ENCODE measurements at regions not wholly inside any gene's neighbourhood (a gene's known extent, or its start where the extent isn't known, plus 50 kb on each side); places are given as distances from the start of the nearest gene placed in this dataset.

DNA sequence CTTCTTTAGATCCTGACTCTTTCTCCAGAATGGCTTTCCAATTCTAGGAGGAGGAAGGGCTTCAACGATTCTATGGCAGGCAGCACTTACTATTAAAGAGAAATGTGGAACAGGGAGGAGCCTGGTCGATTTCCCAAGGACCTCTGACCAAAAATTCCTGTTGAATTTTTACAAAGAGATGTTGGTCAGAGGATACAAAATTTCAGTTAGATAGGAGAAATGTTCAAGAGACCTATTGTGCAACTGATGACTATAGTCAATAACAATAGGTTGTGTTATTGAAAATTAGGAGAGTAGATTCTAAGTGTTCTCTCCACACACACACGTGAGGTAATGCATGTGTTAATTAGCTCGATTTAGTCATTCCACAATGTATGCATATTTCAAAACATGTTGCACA lies 130.1 kb upstream of the TNFAIP3 start:
- in situ Hi-C loops (cut with HindIII; ENCODE audit: low sequenced_read_pairs), result no loop called here
- TF ChIP-seq, protein P1, sequence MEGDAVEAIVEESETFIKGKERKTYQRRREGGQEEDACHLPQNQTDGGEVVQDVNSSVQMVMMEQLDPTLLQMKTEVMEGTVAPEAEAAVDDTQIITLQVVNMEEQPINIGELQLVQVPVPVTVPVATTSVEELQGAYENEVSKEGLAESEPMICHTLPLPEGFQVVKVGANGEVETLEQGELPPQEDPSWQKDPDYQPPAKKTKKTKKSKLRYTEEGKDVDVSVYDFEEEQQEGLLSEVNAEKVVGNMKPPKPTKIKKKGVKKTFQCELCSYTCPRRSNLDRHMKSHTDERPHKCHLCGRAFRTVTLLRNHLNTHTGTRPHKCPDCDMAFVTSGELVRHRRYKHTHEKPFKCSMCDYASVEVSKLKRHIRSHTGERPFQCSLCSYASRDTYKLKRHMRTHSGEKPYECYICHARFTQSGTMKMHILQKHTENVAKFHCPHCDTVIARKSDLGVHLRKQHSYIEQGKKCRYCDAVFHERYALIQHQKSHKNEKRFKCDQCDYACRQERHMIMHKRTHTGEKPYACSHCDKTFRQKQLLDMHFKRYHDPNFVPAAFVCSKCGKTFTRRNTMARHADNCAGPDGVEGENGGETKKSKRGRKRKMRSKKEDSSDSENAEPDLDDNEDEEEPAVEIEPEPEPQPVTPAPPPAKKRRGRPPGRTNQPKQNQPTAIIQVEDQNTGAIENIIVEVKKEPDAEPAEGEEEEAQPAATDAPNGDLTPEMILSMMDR (IDR thresholded peaks at IDR 0.05; ENCODE audit: low read depth, low read length), result no peak
- H3K4me3 ChIP-seq (ENCODE audit: low read depth, low read length), result no peak overlapping the region
- DNase-seq (ENCODE audit: low read depth, low spot score), result no peak

DNA sequence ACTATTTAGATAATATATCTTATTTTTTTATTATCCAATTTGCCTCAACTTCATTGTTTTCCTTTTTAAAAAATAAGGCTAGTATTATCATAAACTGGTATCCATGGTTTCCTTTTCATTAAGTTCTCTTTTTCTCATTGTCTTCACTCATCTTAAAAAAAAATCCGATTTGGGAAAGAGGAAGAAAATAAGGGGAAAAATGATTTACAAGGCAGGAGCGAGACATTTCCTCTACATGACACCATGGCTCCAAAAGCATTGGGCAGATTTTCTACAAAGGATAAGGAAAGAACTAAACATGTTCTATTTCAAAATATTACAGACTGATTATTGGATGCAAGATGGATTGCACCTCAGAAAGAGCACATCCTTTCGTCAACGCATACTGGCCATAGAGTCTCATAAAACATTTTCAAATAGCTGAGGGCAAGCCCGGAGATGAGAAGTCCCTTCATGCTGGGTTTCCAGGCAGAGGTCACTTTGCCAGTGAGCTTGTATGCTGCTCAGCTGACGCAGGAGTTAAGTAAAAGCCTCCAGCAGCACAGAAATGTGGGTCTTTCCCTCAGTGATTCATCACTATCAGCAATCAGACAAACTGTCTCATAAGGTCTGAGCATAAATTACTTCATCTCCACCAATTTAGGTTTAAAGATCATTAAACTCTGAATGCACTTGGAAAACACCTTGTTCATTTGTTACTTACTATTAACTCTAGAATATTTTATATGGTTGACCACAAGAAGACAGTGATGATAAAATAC lies 129.0 kb upstream of the TNFAIP3 start:
- TF ChIP-seq, protein P1 (IDR thresholded peaks at IDR 0.05; ENCODE audit: low read depth, low read length), result no peak
- DNase-seq (ENCODE audit: low read depth, low spot score), result peak; percentile 92
- H3K4me3 ChIP-seq (ENCODE audit: low read depth, low read length), result no peak overlapping the region
- in situ Hi-C loops (cut with HindIII; ENCODE audit: low sequenced_read_pairs), result no loop called here

DNA sequence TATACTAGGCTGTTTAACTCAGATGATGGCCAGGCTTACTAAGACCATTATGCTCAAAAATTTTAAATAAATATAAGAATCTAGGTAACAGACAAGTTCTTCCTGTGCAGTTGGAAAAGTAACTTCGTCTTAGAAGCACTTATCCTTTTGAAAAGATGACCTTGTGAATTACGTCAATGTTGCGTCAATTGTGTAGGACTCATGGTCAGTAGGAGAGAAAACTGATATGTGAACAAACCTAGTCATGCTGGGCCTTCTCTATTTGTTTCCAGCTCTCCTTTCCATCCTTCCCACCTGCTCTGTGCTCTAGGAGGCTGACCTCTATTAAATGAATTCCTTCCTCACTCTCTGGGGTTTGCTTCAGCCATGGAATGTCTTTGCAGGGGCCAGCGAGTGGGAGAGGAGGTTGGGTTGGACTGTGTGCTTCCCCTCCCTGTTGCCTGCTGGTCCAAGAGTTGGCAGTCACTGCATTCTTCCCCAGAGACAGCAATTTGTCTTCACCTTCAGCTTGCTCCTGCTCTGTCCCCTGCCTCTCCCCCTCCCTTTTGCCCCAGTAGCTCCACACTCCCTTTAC lies 128.0 kb upstream of the TNFAIP3 start:
- DNase-seq (ENCODE audit: low read depth, low spot score), result no peak
- no peak overlapping the region for H3K4me3 ChIP-seq (ENCODE audit: low read depth, low read length)
- in situ Hi-C loops (cut with HindIII; ENCODE audit: low sequenced_read_pairs), result no loop called here
- TF ChIP-seq, protein P1 (IDR thresholded peaks at IDR 0.05; ENCODE audit: low read depth, low read length), result no peak

DNA sequence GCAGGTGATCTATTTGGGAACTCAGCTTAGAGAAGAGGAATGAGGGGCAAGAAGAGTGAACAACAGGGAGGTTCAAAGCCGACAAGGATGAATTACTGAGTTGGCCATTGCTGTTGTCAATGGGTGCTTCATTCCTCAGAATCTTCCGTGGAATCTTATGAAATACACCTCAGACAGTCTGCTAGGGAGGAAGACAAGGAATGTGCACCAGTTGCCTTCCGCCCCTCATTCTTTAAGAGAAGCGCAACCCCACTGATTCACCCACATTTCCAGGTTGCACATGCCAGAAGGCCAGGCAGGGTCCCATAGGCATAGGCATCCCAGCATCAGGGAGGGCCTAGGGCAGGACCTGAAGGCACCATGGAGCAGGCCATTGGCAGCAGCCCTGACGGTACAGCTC lies 127.5 kb upstream of the TNFAIP3 start:
- in situ Hi-C loops (cut with HindIII; ENCODE audit: low sequenced_read_pairs), result no loop called here

DNA sequence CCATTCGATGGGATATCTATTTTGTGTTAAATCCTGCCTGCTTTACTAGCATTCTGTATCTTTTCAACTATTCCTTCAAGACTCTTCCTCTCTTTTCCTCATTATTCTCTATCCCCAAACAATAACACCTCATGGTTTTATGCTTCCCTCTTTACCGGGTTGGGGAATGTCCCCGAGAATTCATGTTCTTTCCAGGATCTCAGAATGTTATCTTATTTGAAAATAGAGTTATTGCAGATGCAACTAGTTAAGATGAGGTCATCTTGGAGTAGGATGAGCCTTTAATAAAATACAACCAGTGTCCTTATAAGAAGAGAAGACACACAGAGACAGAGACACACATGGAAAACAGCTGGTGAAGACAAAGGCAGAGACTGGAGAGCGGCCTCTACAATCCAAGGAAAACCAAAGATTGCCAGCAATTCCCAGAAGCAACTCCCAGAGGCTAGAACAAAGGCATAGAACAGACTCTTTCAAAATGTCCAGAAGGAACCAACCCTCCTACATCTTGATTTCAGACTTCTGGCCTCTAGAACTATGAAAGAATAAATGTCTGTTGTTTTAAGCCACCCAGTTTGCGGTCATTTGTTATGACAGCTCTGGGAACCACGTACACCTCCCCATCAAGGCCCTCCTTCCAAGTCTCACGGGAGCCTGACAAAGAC lies 126.8 kb upstream of the TNFAIP3 start:
- no peak for DNase-seq (ENCODE audit: low read depth, low spot score)
- in situ Hi-C loops (cut with HindIII; ENCODE audit: low sequenced_read_pairs), result no loop called here
- TF ChIP-seq, protein P1 (IDR thresholded peaks at IDR 0.05; ENCODE audit: low read depth, low read length), result no peak
- H3K4me3 ChIP-seq (ENCODE audit: low read depth, low read length), result no peak overlapping the region

More for the DNA sequence above, 127.5 kb upstream of the TNFAIP3 start:
- TF ChIP-seq, protein P1 (IDR thresholded peaks at IDR 0.05; ENCODE audit: low read depth, low read length), result no peak
- H3K4me3 ChIP-seq (ENCODE audit: low read depth, low read length), result no peak overlapping the region
- no peak for DNase-seq (ENCODE audit: low read depth, low spot score)

DNA sequence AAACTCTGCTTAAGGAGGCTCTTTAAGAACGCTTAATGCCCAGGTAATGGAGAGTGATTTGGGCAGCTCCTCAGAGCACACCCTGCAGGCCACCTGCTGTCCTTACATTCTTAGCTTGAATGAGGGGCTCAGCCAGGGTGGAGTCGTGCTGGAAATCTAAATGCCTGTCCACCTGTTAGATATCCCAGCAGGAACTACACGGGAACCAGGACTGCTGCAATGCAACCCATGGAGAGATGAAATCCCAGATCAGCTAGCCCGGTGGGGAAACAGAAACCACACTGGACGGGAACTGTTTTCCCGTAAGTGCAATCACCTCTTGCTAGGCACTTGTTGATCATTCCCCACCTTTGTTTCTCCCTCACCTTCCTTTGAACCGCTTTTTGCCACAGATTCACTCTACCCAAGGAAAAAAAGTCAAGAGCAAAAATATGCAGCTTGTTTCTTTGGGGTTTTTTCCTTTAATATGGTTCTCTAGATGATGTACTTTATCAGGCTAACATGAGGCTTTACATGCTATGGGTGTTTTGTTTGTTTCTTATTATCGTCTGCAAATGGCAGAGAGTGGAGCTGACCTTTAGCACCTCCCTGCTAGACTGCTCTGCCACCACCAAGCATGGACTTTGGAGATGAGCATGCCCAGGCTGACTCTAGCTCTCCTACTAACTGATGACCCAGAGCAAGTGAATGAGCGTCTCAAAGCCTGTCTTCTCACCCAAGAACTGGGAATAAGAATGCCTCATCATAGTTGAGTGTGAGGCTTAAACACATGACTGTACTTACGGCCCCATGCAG lies 125.9 kb upstream of the TNFAIP3 start:
- H3K4me3 ChIP-seq (ENCODE audit: low read depth, low read length), result no peak overlapping the region
- TF ChIP-seq, protein P1 (IDR thresholded peaks at IDR 0.05; ENCODE audit: low read depth, low read length), result no peak
- in situ Hi-C loops (cut with HindIII; ENCODE audit: low sequenced_read_pairs), result no loop called here

More for the DNA sequence above, 125.9 kb upstream of the TNFAIP3 start:
- no peak for DNase-seq (ENCODE audit: low read depth, low spot score)
